Left cardiac atrium (tissue), 4 donors: ENCODE measurements at regions not wholly inside any gene's neighbourhood (a gene's known extent, or its start where the extent isn't known, plus 50 kb on each side); places are given as distances from the start of the nearest gene placed in this dataset.
"Not testable (repeated sequence)": the region's sequence is repeated elsewhere in the genome, so short reads cannot be mapped to it uniquely, and the experiment has no call there.

Source experiments
- ATAC-seq, 2 donors: fragments of 200-7000 bp; cut with Tn5 transposase; one replicate each; pipeline ENCODE4 v1.9.1; 2020; ENCODE audit warnings: mild to moderate bottlenecking in 2 of 2, moderate library complexity in 2 of 2
- DNase-seq: peaks from one replicate; pipeline ENCODE4 v3.0.0-alpha.2; 2020
- intact Hi-C, 2 donors: fragments of 100-400 bp; cut with DNase I; formaldehyde crosslinking; loops; one replicate each; pipeline versions ENCODE4 v1.14.1 to v1.15.1; 2022 to 2023
- donor health status: DM: no; HTN: yes; CAD: no.
- donor health status: DM: no; HTN: yes; CAD: no; lungs with severe emphysema.
- donor health status: DM: yes; HTN: yes; CAD: no.
- donor health status: Dilated cardiomyopathy.

GRCh38 chr15:35179739-35180138, 94.6 kb upstream of the NANOGP8 start:
- ATAC-seq (no peak), DNase-seq (no peak)
- intact Hi-C loops: no loop called here

- DNase-seq, intact Hi-C loops, ATAC-seq: not testable (repeated sequence)
Observed at GRCh38 chr15:35178186-35178585, 93.1 kb upstream of the NANOGP8 start.

- intact Hi-C loops: no loop called here
- DNase-seq: no peak
Observed at GRCh38 chr15:35174948-35175347, 89.9 kb upstream of the NANOGP8 start.

GRCh38 chr15:35173444-35174118, 88.5 kb upstream of the NANOGP8 start:
- ATAC-seq (no peak), DNase-seq (no peak)
- intact Hi-C loops: no loop called here

More at GRCh38 chr15:35174948-35175347, 89.9 kb upstream of the NANOGP8 start:
- ATAC-seq: no peak

GRCh38 chr15:35170207-35170606, 85.1 kb upstream of the NANOGP8 start:
- DNase-seq (no peak), ATAC-seq (no peak)
- intact Hi-C loops: no loop called here

GRCh38 chr15:35168464-35168863, 83.4 kb upstream of the NANOGP8 start:
- intact Hi-C loops: no loop called here
- DNase-seq: no peak
- ATAC-seq: no peak

GRCh38 chr15:35167675-35168074, 82.6 kb upstream of the NANOGP8 start:
- intact Hi-C loops: no loop called here
- no peak for DNase-seq
- ATAC-seq: no peak

GRCh38 chr15:35166730-35167359, 81.8 kb upstream of the NANOGP8 start:
- DNase-seq (no peak), ATAC-seq (no peak)
- intact Hi-C loops: no loop called here

- intact Hi-C loops: no loop called here
- no peak for ATAC-seq
- no peak for DNase-seq
Observed at GRCh38 chr15:35161694-35162093, 76.6 kb upstream of the NANOGP8 start.

GRCh38 chr15:35159170-35159569, 74.1 kb upstream of the NANOGP8 start:
- no peak for DNase-seq
- ATAC-seq: no peak
- intact Hi-C loops: no loop called here

- no peak for DNase-seq
- ATAC-seq: no peak
- intact Hi-C loops: no loop called here
Observed at GRCh38 chr15:35151782-35152181, 66.7 kb upstream of the NANOGP8 start.

GRCh38 chr15:35151381-35151780, 66.3 kb upstream of the NANOGP8 start:
- no peak for DNase-seq
- ATAC-seq: no peak
- intact Hi-C loops: no loop called here

- DNase-seq (no peak), ATAC-seq (no peak)
- intact Hi-C loops: no loop called here
Observed at GRCh38 chr15:35150361-35150760, 65.3 kb upstream of the NANOGP8 start.

GRCh38 chr15:35145336-35145735, 60.2 kb upstream of the NANOGP8 start:
- DNase-seq (no peak), ATAC-seq (no peak)
- intact Hi-C loops: no loop called here

- peak; percentile 12 to 24 for ATAC-seq
- no peak for DNase-seq
- intact Hi-C loops: no loop called here
Observed at GRCh38 chr15:35142578-35142977, 57.5 kb upstream of the NANOGP8 start.

- intact Hi-C loops: no loop called here
- ATAC-seq (peak; percentile 47 to 95), DNase-seq (no peak)
Observed at GRCh38 chr15:35141743-35142471, 56.8 kb upstream of the NANOGP8 start.

GRCh38 chr15:35139822-35140221, 54.7 kb upstream of the NANOGP8 start:
- ATAC-seq (no peak), DNase-seq (no peak)
- intact Hi-C loops: no loop called here

- intact Hi-C loops: no loop called here
- ATAC-seq: no peak
Observed at GRCh38 chr15:35137190-35137574, 52.1 kb upstream of the NANOGP8 start.

GRCh38 chr15:35136321-35137189, 51.5 kb upstream of the NANOGP8 start:
- ATAC-seq (no peak), DNase-seq (no peak)
- intact Hi-C loops: no loop called here

More at GRCh38 chr15:35137190-35137574, 52.1 kb upstream of the NANOGP8 start:
- no peak for DNase-seq
